ENCODE measurements at regions not wholly inside any gene's neighbourhood (a gene's known extent, or its start where the extent isn't known, plus 50 kb on each side); places are given as distances from the start of the nearest gene placed in this dataset.

DNA sequence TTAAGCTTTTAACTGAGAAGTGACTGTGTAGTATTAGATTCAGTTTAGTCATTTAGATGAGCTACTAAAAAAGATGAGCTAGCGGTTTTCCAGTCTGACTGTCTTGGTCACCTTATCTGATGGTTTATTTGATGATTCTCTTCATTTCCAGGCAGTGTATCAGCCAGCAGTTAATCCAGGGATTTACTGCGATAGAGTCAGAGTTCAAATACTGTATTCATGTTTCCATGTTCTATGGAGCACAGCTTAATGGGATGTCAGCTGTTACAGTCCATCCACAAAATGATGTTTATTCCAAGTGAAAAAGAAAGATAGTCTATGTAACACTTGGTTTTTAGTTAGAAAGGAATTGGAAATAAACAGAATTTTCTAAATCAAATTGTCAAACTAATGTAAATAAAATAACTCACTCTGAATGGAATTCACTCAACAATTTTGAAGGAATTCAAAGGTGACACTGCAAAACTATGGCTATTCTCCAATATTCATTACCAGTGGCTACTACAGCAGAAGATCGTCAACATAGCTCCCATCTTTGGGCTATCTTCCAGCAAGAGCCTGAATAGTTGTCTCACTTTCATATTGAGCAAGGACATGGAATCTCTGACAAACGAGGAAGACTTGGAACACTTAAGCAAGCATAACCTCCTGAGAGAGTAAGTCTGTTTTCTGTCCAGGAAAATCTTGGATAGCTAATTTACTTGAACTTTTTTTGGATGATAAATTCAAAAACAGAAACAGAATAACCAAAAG lies 54.6 kb upstream of the DPT start:
- TF ChIP-seq, protein P1, sequence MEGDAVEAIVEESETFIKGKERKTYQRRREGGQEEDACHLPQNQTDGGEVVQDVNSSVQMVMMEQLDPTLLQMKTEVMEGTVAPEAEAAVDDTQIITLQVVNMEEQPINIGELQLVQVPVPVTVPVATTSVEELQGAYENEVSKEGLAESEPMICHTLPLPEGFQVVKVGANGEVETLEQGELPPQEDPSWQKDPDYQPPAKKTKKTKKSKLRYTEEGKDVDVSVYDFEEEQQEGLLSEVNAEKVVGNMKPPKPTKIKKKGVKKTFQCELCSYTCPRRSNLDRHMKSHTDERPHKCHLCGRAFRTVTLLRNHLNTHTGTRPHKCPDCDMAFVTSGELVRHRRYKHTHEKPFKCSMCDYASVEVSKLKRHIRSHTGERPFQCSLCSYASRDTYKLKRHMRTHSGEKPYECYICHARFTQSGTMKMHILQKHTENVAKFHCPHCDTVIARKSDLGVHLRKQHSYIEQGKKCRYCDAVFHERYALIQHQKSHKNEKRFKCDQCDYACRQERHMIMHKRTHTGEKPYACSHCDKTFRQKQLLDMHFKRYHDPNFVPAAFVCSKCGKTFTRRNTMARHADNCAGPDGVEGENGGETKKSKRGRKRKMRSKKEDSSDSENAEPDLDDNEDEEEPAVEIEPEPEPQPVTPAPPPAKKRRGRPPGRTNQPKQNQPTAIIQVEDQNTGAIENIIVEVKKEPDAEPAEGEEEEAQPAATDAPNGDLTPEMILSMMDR (optimal IDR thresholded peaks at IDR 0.05 in 1 of 3, IDR thresholded peaks at IDR 0.05 in 1 of 3, conservative IDR thresholded peaks at IDR 0.05 in 1 of 3; ENCODE audit: extremely low read depth in 1 of 3, insufficient read depth in 2 of 3, low read length in 3 of 3), result no peak
- TF ChIP-seq EZH2 (IDR thresholded peaks at IDR 0.05; ENCODE audit: low read length), result no peak

All from keratinocyte (primary cell).